D721Med (cell line): ENCODE measurements at regions not wholly inside any gene's neighbourhood (a gene's known extent, or its start where the extent isn't known, plus 50 kb on each side); places are given as distances from the start of the nearest gene placed in this dataset.

Experiments used
- DNase-seq: peaks from one replicate; pipeline ENCODE4 v3.0.0; 2011; ENCODE audit warnings: low spot score; ENCODE audit not compliant: insufficient read length
- FAIRE-seq: peaks from 2 replicates; lab custom pipeline; 2011; peaks lifted over from hg19 to GRCh38; lab: Jason Lieb, UNC
- CTCF ChIP-seq: IDR thresholded peaks from 2 replicates; pipeline ENCODE4 v1.5.1; 2012; ENCODE audit warnings: mild to moderate bottlenecking, control low read depth; ENCODE audit not compliant: insufficient read depth; ENCODE audit errors: missing control alignments

- TF ChIP-seq CTCF: no peak
- no peak for DNase-seq
- no peak for FAIRE-seq
Measured at GRCh38 chr12:124227951-124228711, 66.8 kb upstream of the RFLNA start.

GRCh38 chr12:124229520-124229919 is 65.4 kb upstream of the RFLNA start:
- DNase-seq (no peak), FAIRE-seq (no peak)

GRCh38 chr12:124230117-124230757 is 64.7 kb upstream of the RFLNA start:
- TF ChIP-seq CTCF: no peak
- FAIRE-seq (no peak), DNase-seq (no peak)

More at GRCh38 chr12:124229520-124229919, 65.4 kb upstream of the RFLNA start:
- no peak for TF ChIP-seq CTCF

- FAIRE-seq: no peak
- no peak for TF ChIP-seq CTCF
- DNase-seq: no peak
Measured at GRCh38 chr12:124230789-124231188, 64.1 kb upstream of the RFLNA start.

GRCh38 chr12:124231980-124232653 is 62.8 kb upstream of the RFLNA start:
- TF ChIP-seq CTCF: no peak
- FAIRE-seq (peak; percentile 73), DNase-seq (peak; percentile 93)

GRCh38 chr12:124232654-124232987 is 62.3 kb upstream of the RFLNA start:
- DNase-seq (peak; percentile 58), FAIRE-seq (peak; percentile 91)
- TF ChIP-seq CTCF: no peak
